OCI-LY7 (cell line): ENCODE measurements at regions not wholly inside any gene's neighbourhood (a gene's known extent, or its start where the extent isn't known, plus 50 kb on each side); places are given as distances from the start of the nearest gene placed in this dataset.

Experiments
- BruUV-seq: library from RNA; stranded (reverse); fragments of 400-500 nt; replicated peaks from 2 replicates; lab custom pipeline; 2021; lab: Mats Ljungman, UMichigan
- CTCF ChIA-PET: fragments of 300-600 bp; sonication (Branson Sonifier 250); formaldehyde crosslinking; loops from one replicate; lab custom pipeline; 2022; ENCODE audit warnings: antibody characterized with exemption; ENCODE audit not compliant: unreplicated experiment; lab: Charles Lee
- POLR2A ChIA-PET: fragments of 300-600 bp; sonication (Branson Sonifier 250); formaldehyde crosslinking; loops from one replicate; lab custom pipeline; 2022; ENCODE audit warnings: antibody characterized with exemption; lab: Charles Lee
- DNase-seq: peaks from one replicate; pipeline ENCODE4 v3.0.0-alpha.2; 2015; ENCODE audit warnings: low spot score
- H2AFZ ChIP-seq: fragments of 200-600 bp; sonication (generic), shearing (Covaris generic); 2 replicates; pipeline ENCODE4 v1.6.1; 2014; ENCODE audit warnings: mild to moderate bottlenecking, antibody characterized with exemption, low read length, moderate library complexity
- H3K27ac ChIP-seq: fragments of 200-600 bp; sonication (generic); 2 replicates; pipeline ENCODE4 v1.5.1; 2014; ENCODE audit warnings: mixed run types, low read depth, mild to moderate bottlenecking, moderate library complexity, low read length, inconsistent platforms; ENCODE audit not compliant: poor library complexity, severe bottlenecking
- H3K36me3 ChIP-seq: fragments of 200-600 bp; sonication (generic); 2 replicates; pipeline ENCODE4 v1.6.1; 2014; ENCODE audit warnings: mild to moderate bottlenecking, antibody characterized with exemption, low read length, moderate library complexity, mixed read lengths; ENCODE audit not compliant: insufficient read depth
- H3K4me1 ChIP-seq: fragments of 200-600 bp; sonication (generic); 2 replicates; pipeline ENCODE4 v1.5.1; 2014; ENCODE audit warnings: mild to moderate bottlenecking, low read length; ENCODE audit not compliant: insufficient read depth, poor library complexity, severe bottlenecking
- H3K4me2 ChIP-seq: fragments of 200-600 bp; sonication (generic); 2 replicates; pipeline ENCODE4 v1.6.1; 2014; ENCODE audit warnings: mild to moderate bottlenecking, low read length
- H3K4me3 ChIP-seq: fragments of 200-600 bp; sonication (generic); 2 replicates; pipeline ENCODE4 v1.5.1; 2014; ENCODE audit warnings: mild to moderate bottlenecking, low read depth, low read length; ENCODE audit not compliant: poor library complexity, severe bottlenecking
- H3K79me2 ChIP-seq: fragments of 200-600 bp; sonication (generic); 2 replicates; pipeline ENCODE4 v1.6.1; 2016; ENCODE audit warnings: low read depth, mild to moderate bottlenecking, low read length, moderate library complexity, mixed read lengths; ENCODE audit not compliant: insufficient read depth
- H3K9me2 ChIP-seq: fragments of 200-600 bp; sonication (generic); 2 replicates; pipeline ENCODE4 v1.6.1; 2016; ENCODE audit warnings: mild to moderate bottlenecking, low read length, mixed read lengths; ENCODE audit not compliant: insufficient read depth
- H3K9me3 ChIP-seq: fragments of 200-600 bp; sonication (generic); 2 replicates; pipeline ENCODE4 v1.6.1; 2014; ENCODE audit warnings: mild to moderate bottlenecking, mixed run types, low read length, mixed read lengths
- H4K20me1 ChIP-seq: fragments of 200-600 bp; sonication (generic); 2 replicates; pipeline ENCODE4 v1.6.1; 2014; ENCODE audit warnings: mild to moderate bottlenecking, antibody characterized with exemption, low read length, moderate library complexity, mixed read lengths; ENCODE audit not compliant: insufficient read depth
- EZH2phosphoT487 ChIP-seq: fragments of 200-600 bp; sonication (generic); IDR thresholded peaks from 2 replicates; pipeline ENCODE4 v1.6.1; 2018; ENCODE audit warnings: low read depth, borderline replicate concordance, mild to moderate bottlenecking, mixed run types, antibody characterized with exemption, low read length, moderate library complexity, mixed read lengths
- intact Hi-C: fragments of 100-400 bp; cut with micrococcal nuclease; formaldehyde crosslinking; loops from one replicate; pipeline ENCODE4 v1.10.0; 2022; ENCODE audit not compliant: unreplicated experiment
- TF ChIP-seq, protein P1 (sequence below): fragments of 200-600 bp; sonication (generic); conservative IDR thresholded peaks from 2 replicates; pipeline ENCODE4 v1.5.1; 2014; ENCODE audit warnings: mild to moderate bottlenecking, antibody characterized with exemption, low read length, moderate library complexity, mixed read lengths

DNA sequence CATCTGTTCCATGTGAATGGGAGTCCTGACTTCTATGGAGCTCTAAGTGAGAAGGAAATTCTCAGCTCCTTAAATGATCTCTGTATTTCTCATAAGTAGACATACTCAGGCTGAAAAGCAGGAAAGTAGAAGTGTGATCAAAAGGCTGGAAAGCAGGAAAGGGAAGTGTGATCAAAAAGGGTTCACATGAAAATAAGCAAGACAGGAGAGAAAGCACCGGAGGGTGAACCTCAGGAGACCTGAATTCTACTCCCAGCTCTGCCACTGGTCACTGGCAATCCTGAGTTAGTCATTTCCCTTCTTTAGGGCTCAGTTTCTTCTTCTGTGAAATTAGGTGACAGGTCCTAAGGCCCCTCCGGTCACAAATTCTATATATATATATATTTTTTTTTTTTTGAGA lies 55.5 kb upstream of the TRERF1 start:
- H3K79me2 ChIP-seq = no peaks in the 10 kb centered on the region
- DNase-seq = no peak
- POLR2A ChIA-PET = interaction anchor here (0.6 to 1.1 kb wide), 3 partner anchors 12 to 1442 kb away, joined by 3 to 4 read pairs (median 4); no protein-coding TSS in a partner anchor
- H3K4me2 ChIP-seq = peak overlapping the region; percentile 14; the same call in 1 of the 2 replicates
- no peaks in the 10 kb centered on the region for H3K9me2 ChIP-seq
- CTCF ChIA-PET = no interaction called here
- TF ChIP-seq EZH2phosphoT487 = no peak
- TF ChIP-seq, protein P1, sequence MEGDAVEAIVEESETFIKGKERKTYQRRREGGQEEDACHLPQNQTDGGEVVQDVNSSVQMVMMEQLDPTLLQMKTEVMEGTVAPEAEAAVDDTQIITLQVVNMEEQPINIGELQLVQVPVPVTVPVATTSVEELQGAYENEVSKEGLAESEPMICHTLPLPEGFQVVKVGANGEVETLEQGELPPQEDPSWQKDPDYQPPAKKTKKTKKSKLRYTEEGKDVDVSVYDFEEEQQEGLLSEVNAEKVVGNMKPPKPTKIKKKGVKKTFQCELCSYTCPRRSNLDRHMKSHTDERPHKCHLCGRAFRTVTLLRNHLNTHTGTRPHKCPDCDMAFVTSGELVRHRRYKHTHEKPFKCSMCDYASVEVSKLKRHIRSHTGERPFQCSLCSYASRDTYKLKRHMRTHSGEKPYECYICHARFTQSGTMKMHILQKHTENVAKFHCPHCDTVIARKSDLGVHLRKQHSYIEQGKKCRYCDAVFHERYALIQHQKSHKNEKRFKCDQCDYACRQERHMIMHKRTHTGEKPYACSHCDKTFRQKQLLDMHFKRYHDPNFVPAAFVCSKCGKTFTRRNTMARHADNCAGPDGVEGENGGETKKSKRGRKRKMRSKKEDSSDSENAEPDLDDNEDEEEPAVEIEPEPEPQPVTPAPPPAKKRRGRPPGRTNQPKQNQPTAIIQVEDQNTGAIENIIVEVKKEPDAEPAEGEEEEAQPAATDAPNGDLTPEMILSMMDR = no peak
- H3K36me3 ChIP-seq = no peaks in the 10 kb centered on the region
- H3K4me3 ChIP-seq = no peak overlapping the region
- H3K9me3 ChIP-seq = no peaks in the 10 kb centered on the region
- peaks cover 14% of the 10 kb centered on the region for H3K4me1 ChIP-seq
- BruUV-seq = no TSS peak
- peak overlapping the region; percentile 14; the same call in 1 of the 2 replicates for H2AFZ ChIP-seq
- intact Hi-C loops = no loop called here
- no peak overlapping the region for H3K27ac ChIP-seq
- H4K20me1 ChIP-seq = no peaks in the 10 kb centered on the region

DNA sequence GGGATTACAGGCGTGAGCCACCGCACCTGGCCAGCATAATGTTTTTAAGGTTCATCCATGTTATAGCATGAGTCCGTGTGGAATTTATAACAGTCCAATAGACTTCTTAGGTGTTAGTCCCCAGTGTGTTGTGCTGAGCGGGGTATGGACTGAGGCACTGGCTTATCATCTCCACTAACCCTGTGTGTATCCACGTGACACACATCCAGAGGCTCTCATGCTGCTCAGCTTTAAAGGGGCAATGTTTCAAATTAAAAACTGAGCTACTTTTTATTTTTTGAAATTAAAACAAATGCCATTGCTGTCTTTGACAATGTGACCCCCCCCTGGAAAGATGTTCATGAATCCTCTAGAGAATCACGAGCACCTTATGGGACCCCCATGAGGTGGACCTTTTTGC lies 54.3 kb upstream of the TRERF1 start:
- Histone ChIP-seq H3K36me3 (no peaks in the 10 kb centered on the region), H3K4me1 (peaks cover 14% of the 10 kb centered on the region), H3K9me3 (no peaks in the 10 kb centered on the region), H3K4me3 (no peak overlapping the region), H3K79me2 (no peaks in the 10 kb centered on the region), H3K4me2 (no peak overlapping the region), H3K9me2 (no peaks in the 10 kb centered on the region), H2AFZ (peak overlapping the region; percentile 14; the same call in 1 of the 2 replicates), H4K20me1 (no peaks in the 10 kb centered on the region), H3K27ac (no peak overlapping the region)
- intact Hi-C loops = no loop called here
- no TSS peak for BruUV-seq
- DNase-seq = no peak
- POLR2A ChIA-PET = interaction anchor here (1.0 to 1.1 kb wide), 3 partner anchors 13 to 15 kb away, joined by 3 to 4 read pairs (median 3); no protein-coding TSS in a partner anchor
- CTCF ChIA-PET = no interaction called here
- TF ChIP-seq, protein P1 = no peak
- no peak for TF ChIP-seq EZH2phosphoT487

DNA sequence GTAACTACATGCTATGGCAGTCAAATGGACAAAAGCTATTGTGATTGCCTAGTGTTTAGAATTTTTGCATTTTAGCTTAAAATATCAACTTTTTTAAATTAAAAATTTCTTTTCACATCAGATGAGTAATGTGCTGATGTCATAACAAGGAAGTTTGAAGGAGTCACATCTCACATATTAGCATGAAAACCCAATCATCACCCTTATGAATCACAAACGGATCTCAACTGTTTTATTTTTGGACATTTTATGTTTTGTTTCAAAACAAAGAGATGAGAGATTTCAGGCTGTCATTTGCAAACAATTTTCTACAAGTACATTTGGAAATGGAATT lies 53.6 kb upstream of the TRERF1 start:
- DNase-seq = no peak
- Histone ChIP-seq H3K9me3 (no peaks in the 10 kb centered on the region; the same call in 1 of the 2 replicates), H2AFZ (peak overlapping the region; percentile 18; the same call in 1 of the 2 replicates), H3K27ac (no peak overlapping the region), H3K4me3 (no peak overlapping the region), H3K79me2 (no peaks in the 10 kb centered on the region), H3K36me3 (no peaks in the 10 kb centered on the region), H4K20me1 (no peaks in the 10 kb centered on the region), H3K4me1 (peaks cover 14% of the 10 kb centered on the region), H3K9me2 (no peaks in the 10 kb centered on the region), H3K4me2 (0 out of 2 replicates have a peak overlapping the region, but pooled peaks have one; percentile 5)
- intact Hi-C loops = no loop called here
- POLR2A ChIA-PET = interaction anchor here (0.7 to 1.2 kb wide), 5 partner anchors 12 to 37 kb away, joined by 3 to 5 read pairs (median 4); no protein-coding TSS in a partner anchor
- BruUV-seq = no TSS peak
- TF ChIP-seq, protein P1 = no peak
- no peak for TF ChIP-seq EZH2phosphoT487
- CTCF ChIA-PET = no interaction called here
